OCI-LY7 (cell line): ENCODE measurements at regions not wholly inside any gene's neighbourhood (a gene's known extent, or its start where the extent isn't known, plus 50 kb on each side); places are given as distances from the start of the nearest gene placed in this dataset.
"Not testable (repeated sequence)": the region's sequence is repeated elsewhere in the genome, so short reads cannot be mapped to it uniquely, and the experiment has no call there.

Source experiments
- EZH2phosphoT487 ChIP-seq: fragments of 200-600 bp; sonication (generic); IDR thresholded peaks from 2 replicates; pipeline ENCODE4 v1.6.1; 2018; ENCODE audit warnings: low read depth, borderline replicate concordance, mild to moderate bottlenecking, mixed run types, antibody characterized with exemption, low read length, moderate library complexity, mixed read lengths
- TF ChIP-seq, protein P1 (sequence below): fragments of 200-600 bp; sonication (generic); conservative IDR thresholded peaks from 2 replicates; pipeline ENCODE4 v1.5.1; 2014; ENCODE audit warnings: mild to moderate bottlenecking, antibody characterized with exemption, low read length, moderate library complexity, mixed read lengths

DNA sequence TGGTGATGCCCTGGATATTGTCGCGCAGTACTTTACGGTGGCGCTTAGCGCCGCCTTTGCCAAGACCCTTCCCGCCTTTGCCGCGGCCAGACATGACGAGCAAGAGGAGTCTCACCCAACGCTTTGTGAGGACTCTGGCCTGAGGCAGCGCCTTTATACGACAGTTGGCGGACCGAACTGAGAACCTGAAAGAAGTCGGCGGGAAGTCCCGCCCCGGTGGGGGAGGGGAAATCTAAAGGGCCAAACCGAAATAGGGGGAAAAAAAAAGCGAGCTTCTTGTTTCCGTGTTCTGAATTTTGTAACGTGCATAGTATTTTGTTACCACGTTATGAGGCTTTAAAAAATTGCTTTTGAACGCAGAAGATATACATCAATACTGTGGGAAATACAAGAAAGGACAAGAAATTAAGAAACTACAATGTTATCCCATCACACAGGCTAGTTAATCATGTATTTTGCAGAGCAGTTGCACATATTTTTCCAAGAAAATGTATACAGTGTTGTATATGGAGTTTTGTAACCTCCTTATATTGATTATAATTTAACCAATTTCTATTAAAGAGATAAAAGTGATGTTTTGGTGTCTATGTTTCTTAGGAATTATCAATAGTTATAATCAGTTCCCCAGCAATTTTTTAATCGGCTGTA lies 80.6 kb downstream of the OR2B2 start:
- TF ChIP-seq, protein P1, sequence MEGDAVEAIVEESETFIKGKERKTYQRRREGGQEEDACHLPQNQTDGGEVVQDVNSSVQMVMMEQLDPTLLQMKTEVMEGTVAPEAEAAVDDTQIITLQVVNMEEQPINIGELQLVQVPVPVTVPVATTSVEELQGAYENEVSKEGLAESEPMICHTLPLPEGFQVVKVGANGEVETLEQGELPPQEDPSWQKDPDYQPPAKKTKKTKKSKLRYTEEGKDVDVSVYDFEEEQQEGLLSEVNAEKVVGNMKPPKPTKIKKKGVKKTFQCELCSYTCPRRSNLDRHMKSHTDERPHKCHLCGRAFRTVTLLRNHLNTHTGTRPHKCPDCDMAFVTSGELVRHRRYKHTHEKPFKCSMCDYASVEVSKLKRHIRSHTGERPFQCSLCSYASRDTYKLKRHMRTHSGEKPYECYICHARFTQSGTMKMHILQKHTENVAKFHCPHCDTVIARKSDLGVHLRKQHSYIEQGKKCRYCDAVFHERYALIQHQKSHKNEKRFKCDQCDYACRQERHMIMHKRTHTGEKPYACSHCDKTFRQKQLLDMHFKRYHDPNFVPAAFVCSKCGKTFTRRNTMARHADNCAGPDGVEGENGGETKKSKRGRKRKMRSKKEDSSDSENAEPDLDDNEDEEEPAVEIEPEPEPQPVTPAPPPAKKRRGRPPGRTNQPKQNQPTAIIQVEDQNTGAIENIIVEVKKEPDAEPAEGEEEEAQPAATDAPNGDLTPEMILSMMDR = not testable (repeated sequence)
- TF ChIP-seq EZH2phosphoT487 = not testable (repeated sequence)
